OCI-LY1 (cell line): ENCODE measurements at regions not wholly inside any gene's neighbourhood (a gene's known extent, or its start where the extent isn't known, plus 50 kb on each side); places are given as distances from the start of the nearest gene placed in this dataset.

ENCODE experiments used
- CTCF ChIP-seq: fragments of 200-600 bp; sonication (generic), shearing (Covaris generic); IDR thresholded peaks from 2 replicates; pipeline ENCODE4 v1.5.1; 2017; ENCODE audit warnings: mild to moderate bottlenecking, antibody characterized with exemption, low read length, moderate library complexity, mixed read lengths
- EZH2 ChIP-seq: fragments of 200-600 bp; sonication (generic), shearing (Covaris generic); IDR thresholded peaks from 2 replicates; pipeline ENCODE4 v1.8.0; 2017; ENCODE audit warnings: borderline replicate concordance, mixed run types, mild to moderate bottlenecking, antibody characterized with exemption, low read length, moderate library complexity, mixed read lengths

GRCh38 chr4:45043911-45044310, 317.6 kb upstream of the GNPDA2 start:
- TF ChIP-seq CTCF (no peak), EZH2 (no peak)
